AG04449 (cell line): ENCODE measurements at regions not wholly inside any gene's neighbourhood (a gene's known extent, or its start where the extent isn't known, plus 50 kb on each side); places are given as distances from the start of the nearest gene placed in this dataset.

Source experiments
- CTCF ChIA-PET: fragments of 350-600 bp; formaldehyde crosslinking; extraction: SDS; loops from one replicate; lab custom pipeline; 2021; ENCODE audit warnings: antibody characterized with exemption; lab: Yijun Ruan, JAX
- POLR2A ChIA-PET: fragments of 400-600, 350-600 bp; formaldehyde crosslinking; extraction: SDS; loops from one replicate; lab custom pipeline; 2020; ENCODE audit warnings: antibody characterized with exemption, inconsistent platforms; lab: Yijun Ruan, JAX
- DNase-seq: peaks from one replicate; pipeline ENCODE4 v3.0.0-alpha.2; 2010; ENCODE audit warnings: low read depth, low spot score
- H3K4me3 ChIP-seq: 2 replicates; pipeline ENCODE4 v1.5.1; 2011; ENCODE audit warnings: low read depth, mild to moderate bottlenecking, control low read depth, low read length
- CTCF ChIP-seq: IDR thresholded peaks from one replicate; pipeline ENCODE4 v1.5.1; 2011; ENCODE audit warnings: mild to moderate bottlenecking, moderate library complexity, low read length, control low read depth, inconsistent platforms; ENCODE audit not compliant: insufficient read depth; ENCODE audit errors: missing control alignments

- CTCF ChIA-PET, result no interaction called here
- POLR2A ChIA-PET, result no interaction called here
- no peak for TF ChIP-seq CTCF
- DNase-seq, result no peak
- no peak overlapping the region for H3K4me3 ChIP-seq
These were observed 147.4 kb downstream of the GALR1 start for GRCh38 chr18:77397056-77397455.

- H3K4me3 ChIP-seq, result no peak overlapping the region
- ChIA-PET CTCF (no interaction called here), POLR2A (no interaction called here)
- no peak for DNase-seq
- TF ChIP-seq CTCF, result no peak
These were observed 148.0 kb downstream of the GALR1 start for GRCh38 chr18:77397617-77398016.

GRCh38 chr18:77400561-77400960 lies 150.9 kb downstream of the GALR1 start:
- no peak for TF ChIP-seq CTCF

GRCh38 chr18:77401173-77401572 lies 151.5 kb downstream of the GALR1 start:
- DNase-seq, result no peak
- TF ChIP-seq CTCF, result no peak
- ChIA-PET CTCF (no interaction called here), POLR2A (no interaction called here)
- no peak overlapping the region for H3K4me3 ChIP-seq

More at GRCh38 chr18:77400561-77400960, 150.9 kb downstream of the GALR1 start:
- no peak for DNase-seq
- POLR2A ChIA-PET, result no interaction called here
- no peak overlapping the region for H3K4me3 ChIP-seq
- CTCF ChIA-PET, result no interaction called here

- DNase-seq, result no peak
- TF ChIP-seq CTCF, result no peak
- H3K4me3 ChIP-seq, result no peak overlapping the region
- CTCF ChIA-PET, result no interaction called here
- POLR2A ChIA-PET, result no interaction called here
These were observed 154.4 kb downstream of the GALR1 start for GRCh38 chr18:77403969-77404535.

- no peak overlapping the region for H3K4me3 ChIP-seq
- ChIA-PET POLR2A (no interaction called here), CTCF (no interaction called here)
- no peak for DNase-seq
- no peak for TF ChIP-seq CTCF
These were observed 155.4 kb downstream of the GALR1 start for GRCh38 chr18:77405096-77405495.
